WTC11 (cell line): ENCODE measurements at regions not wholly inside any gene's neighbourhood (a gene's known extent, or its start where the extent isn't known, plus 50 kb on each side); places are given as distances from the start of the nearest gene placed in this dataset.

Experiments
- ATAC-seq: fragments of 200-7000 bp; cut with Tn5 transposase; 2 replicates; pipeline ENCODE4 v1.10.0; 2021; ENCODE audit warnings: mild to moderate bottlenecking, moderate library complexity
- CTCF ChIA-PET: fragments of 300-600 bp; sonication (Branson Sonifier 250); formaldehyde crosslinking; loops from one replicate; lab custom pipeline; 2021; ENCODE audit warnings: antibody characterized with exemption; lab: Charles Lee
- POLR2A ChIA-PET: fragments of 350-600 bp; sonication (Branson Sonifier 250); formaldehyde crosslinking; loops from one replicate; lab custom pipeline; 2021; ENCODE audit warnings: antibody characterized with exemption; lab: Charles Lee
- DNase-seq: peaks from one replicate; pipeline ENCODE4 v3.0.0; 2021; ENCODE audit warnings: low spot score
- H3K27ac Mint-ChIP-seq: 2 replicates; pipeline ENCODE4 v1.8.0; 2021; ENCODE audit warnings: mixed read lengths
- H3K27me3 Mint-ChIP-seq: 2 replicates; pipeline ENCODE4 v1.8.0; 2021; ENCODE audit warnings: low read depth, mild to moderate bottlenecking, moderate library complexity, mixed read lengths
- H3K36me3 Mint-ChIP-seq: 2 replicates; pipeline ENCODE4 v1.8.0; 2021; ENCODE audit warnings: mixed read lengths
- H3K4me1 Mint-ChIP-seq: 2 replicates; pipeline ENCODE4 v1.8.0; 2022; ENCODE audit warnings: mixed read lengths
- H3K4me3 Mint-ChIP-seq: 2 replicates; pipeline ENCODE4 v1.8.0; 2021; ENCODE audit warnings: mild to moderate bottlenecking, moderate library complexity, mixed read lengths
- H3K9me3 Mint-ChIP-seq: 2 replicates; pipeline ENCODE4 v1.8.0; 2021; ENCODE audit warnings: mixed read lengths
- ATF1 ChIP-seq: sonication (generic); formaldehyde crosslinking; IDR thresholded peaks from 2 replicates; pipeline ENCODE4 v1.8.1; 2023; ENCODE audit warnings: mild to moderate bottlenecking, moderate library complexity, missing genetic modification reagents
- ATF6 ChIP-seq: sonication (generic); formaldehyde crosslinking; IDR thresholded peaks from 2 replicates; pipeline ENCODE4 v1.8.1; 2023; ENCODE audit warnings: mild to moderate bottlenecking, missing genetic modification reagents
- CBFB ChIP-seq: sonication (generic); formaldehyde crosslinking; IDR thresholded peaks from 2 replicates; pipeline ENCODE4 v1.8.1; 2022; ENCODE audit warnings: mild to moderate bottlenecking, low read depth, missing genetic modification reagents
- CREB1 ChIP-seq: sonication (generic); formaldehyde crosslinking; IDR thresholded peaks from 2 replicates; pipeline ENCODE4 v1.8.0; 2023; ENCODE audit warnings: mild to moderate bottlenecking, missing genetic modification reagents
- KAT7 ChIP-seq: sonication (generic); formaldehyde crosslinking; IDR thresholded peaks from 2 replicates; pipeline ENCODE4 v1.8.1; 2023; ENCODE audit warnings: missing genetic modification reagents, mild to moderate bottlenecking, borderline replicate concordance
- MYBL2 ChIP-seq: sonication (generic); formaldehyde crosslinking; IDR thresholded peaks from 2 replicates; pipeline ENCODE4 v1.8.1; 2023; ENCODE audit warnings: mild to moderate bottlenecking, moderate library complexity, missing genetic modification reagents
- NFE2L1 ChIP-seq: sonication (generic); formaldehyde crosslinking; IDR thresholded peaks from 2 replicates; pipeline ENCODE4 v1.8.1; 2023; ENCODE audit warnings: missing genetic modification reagents
- PREB ChIP-seq: sonication (generic); formaldehyde crosslinking; IDR thresholded peaks from 2 replicates; pipeline ENCODE4 v1.8.1; 2022; ENCODE audit warnings: mild to moderate bottlenecking, missing genetic modification reagents, moderate library complexity, borderline replicate concordance
- SMAD4 ChIP-seq: sonication (generic); formaldehyde crosslinking; IDR thresholded peaks from 2 replicates; pipeline ENCODE4 v1.8.0; 2022; ENCODE audit warnings: mild to moderate bottlenecking, missing genetic modification reagents
- TEAD1 ChIP-seq: sonication (generic); formaldehyde crosslinking; IDR thresholded peaks from 2 replicates; pipeline ENCODE4 v1.8.0; 2022; ENCODE audit warnings: mild to moderate bottlenecking, missing genetic modification reagents
- ZNF121 ChIP-seq: sonication (generic); formaldehyde crosslinking; IDR thresholded peaks from 2 replicates; pipeline ENCODE4 v1.8.0; 2023; ENCODE audit warnings: missing genetic modification reagents
- ZNF219 ChIP-seq: sonication (generic); formaldehyde crosslinking; IDR thresholded peaks from 2 replicates; pipeline ENCODE4 v1.8.0; 2023; ENCODE audit warnings: missing genetic modification reagents, mild to moderate bottlenecking, borderline replicate concordance
- ZNF232 ChIP-seq: sonication (generic); formaldehyde crosslinking; IDR thresholded peaks from 2 replicates; pipeline ENCODE4 v1.8.0; 2022; ENCODE audit warnings: mild to moderate bottlenecking, missing genetic modification reagents
- ZNF317 ChIP-seq: sonication (generic); formaldehyde crosslinking; IDR thresholded peaks from 2 replicates; pipeline ENCODE4 v1.8.1; 2023; ENCODE audit warnings: low read depth, mild to moderate bottlenecking, moderate library complexity, missing genetic modification reagents, borderline replicate concordance
- ZNF416 ChIP-seq: fragments of 250-450 bp; sonication (Bioruptor Pico); IDR thresholded peaks from 2 replicates; pipeline ENCODE4 v1.9.0; 2021; ENCODE audit warnings: mild to moderate bottlenecking, inconsistent platforms
- ZNF423 ChIP-seq: fragments of 250-450 bp; sonication (Bioruptor Pico); IDR thresholded peaks from 2 replicates; pipeline ENCODE4 v2.1.2; 2022; ENCODE audit warnings: mild to moderate bottlenecking, moderate library complexity
- TF ChIP-seq, protein P1 (sequence below): sonication (generic); formaldehyde crosslinking; IDR thresholded peaks from 2 replicates; pipeline ENCODE4 v1.8.1; 2022; ENCODE audit warnings: low read depth, missing genetic modification reagents, borderline replicate concordance
- TF ChIP-seq, protein P2 (sequence below): fragments of 250-450 bp; sonication (Bioruptor Pico); IDR thresholded peaks from 2 replicates; pipeline ENCODE4 v2.1.2; 2022; ENCODE audit warnings: mild to moderate bottlenecking, moderate library complexity
- TF ChIP-seq, protein P3 (sequence below): sonication (generic); formaldehyde crosslinking; IDR thresholded peaks from 2 replicates; pipeline ENCODE4 v1.8.1; 2023; ENCODE audit warnings: mild to moderate bottlenecking, missing genetic modification reagents

- ChIA-PET CTCF (no interaction called here), POLR2A (no interaction called here)
- no peak for DNase-seq
- Mint-ChIP-seq H3K4me3 (no peak overlapping the region), H3K27me3 (no peaks in the 10 kb centered on the region; the same call in 1 of the 2 replicates), H3K4me1 (peaks cover 22% of the 10 kb centered on the region), H3K36me3 (peaks cover 7% of the 10 kb centered on the region), H3K27ac (no peak overlapping the region), H3K9me3 (peaks cover 11% of the 10 kb centered on the region)
- ATAC-seq, result no peak
- TF ChIP-seq ATF1 (CRISPR knock-in tag) (no peak), CBFB (CRISPR knock-in tag) (no peak), TEAD1 (CRISPR knock-in tag) (no peak), ATF6 (CRISPR knock-in tag) (no peak), ZNF423 (CRISPR knock-in tag) (no peak), ZNF121 (CRISPR knock-in tag) (no peak)
- TF ChIP-seq, protein P1, sequence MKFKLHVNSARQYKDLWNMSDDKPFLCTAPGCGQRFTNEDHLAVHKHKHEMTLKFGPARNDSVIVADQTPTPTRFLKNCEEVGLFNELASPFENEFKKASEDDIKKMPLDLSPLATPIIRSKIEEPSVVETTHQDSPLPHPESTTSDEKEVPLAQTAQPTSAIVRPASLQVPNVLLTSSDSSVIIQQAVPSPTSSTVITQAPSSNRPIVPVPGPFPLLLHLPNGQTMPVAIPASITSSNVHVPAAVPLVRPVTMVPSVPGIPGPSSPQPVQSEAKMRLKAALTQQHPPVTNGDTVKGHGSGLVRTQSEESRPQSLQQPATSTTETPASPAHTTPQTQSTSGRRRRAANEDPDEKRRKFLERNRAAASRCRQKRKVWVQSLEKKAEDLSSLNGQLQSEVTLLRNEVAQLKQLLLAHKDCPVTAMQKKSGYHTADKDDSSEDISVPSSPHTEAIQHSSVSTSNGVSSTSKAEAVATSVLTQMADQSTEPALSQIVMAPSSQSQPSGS (CRISPR knock-in tag), result no peak
- TF ChIP-seq, protein P2, sequence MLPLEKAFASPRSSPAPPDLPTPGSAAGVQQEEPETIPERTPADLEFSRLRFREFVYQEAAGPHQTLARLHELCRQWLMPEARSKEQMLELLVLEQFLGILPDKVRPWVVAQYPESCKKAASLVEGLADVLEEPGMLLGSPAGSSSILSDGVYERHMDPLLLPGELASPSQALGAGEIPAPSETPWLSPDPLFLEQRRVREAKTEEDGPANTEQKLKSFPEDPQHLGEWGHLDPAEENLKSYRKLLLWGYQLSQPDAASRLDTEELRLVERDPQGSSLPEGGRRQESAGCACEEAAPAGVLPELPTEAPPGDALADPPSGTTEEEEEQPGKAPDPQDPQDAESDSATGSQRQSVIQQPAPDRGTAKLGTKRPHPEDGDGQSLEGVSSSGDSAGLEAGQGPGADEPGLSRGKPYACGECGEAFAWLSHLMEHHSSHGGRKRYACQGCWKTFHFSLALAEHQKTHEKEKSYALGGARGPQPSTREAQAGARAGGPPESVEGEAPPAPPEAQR, result no peak
These were observed 62.4 kb upstream of the C10orf90 start for GRCh38 chr10:126732868-126733267.

DNA sequence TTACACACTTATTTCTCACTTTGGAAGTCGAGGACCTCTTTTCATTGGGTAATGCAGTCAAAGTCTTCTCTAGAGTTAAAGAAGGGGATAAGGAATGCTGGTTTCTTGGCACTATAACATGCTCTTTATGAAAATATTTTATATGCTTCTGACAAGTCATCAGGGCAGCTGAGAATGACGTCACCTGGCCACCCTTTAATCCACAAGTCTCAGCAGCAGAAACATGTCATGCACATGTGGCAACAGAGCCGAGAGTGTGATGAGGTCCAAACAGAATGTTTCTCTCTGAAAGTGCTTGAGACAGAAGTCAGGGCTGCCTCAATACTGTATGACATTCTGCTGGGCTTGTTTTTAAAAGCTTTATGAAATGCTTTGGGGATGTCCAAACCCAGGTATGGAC lies 63.5 kb upstream of the C10orf90 start:
- ChIA-PET POLR2A (no interaction called here), CTCF (no interaction called here)
- Mint-ChIP-seq H3K27me3 (no peaks in the 10 kb centered on the region), H3K27ac (no peak overlapping the region), H3K4me3 (no peak overlapping the region)
- ATAC-seq, result no peak
- DNase-seq, result no peak
- TF ChIP-seq CREB1 (CRISPR knock-in tag) (no peak), NFE2L1 (CRISPR knock-in tag) (no peak), SMAD4 (CRISPR knock-in tag) (no peak), KAT7 (CRISPR knock-in tag) (no peak), ZNF232 (no peak), MYBL2 (CRISPR knock-in tag) (no peak), PREB (CRISPR knock-in tag) (no peak), ZNF317 (CRISPR knock-in tag) (no peak), ZNF219 (CRISPR knock-in tag) (no peak), ZNF416 (no peak)
- TF ChIP-seq, protein P3, sequence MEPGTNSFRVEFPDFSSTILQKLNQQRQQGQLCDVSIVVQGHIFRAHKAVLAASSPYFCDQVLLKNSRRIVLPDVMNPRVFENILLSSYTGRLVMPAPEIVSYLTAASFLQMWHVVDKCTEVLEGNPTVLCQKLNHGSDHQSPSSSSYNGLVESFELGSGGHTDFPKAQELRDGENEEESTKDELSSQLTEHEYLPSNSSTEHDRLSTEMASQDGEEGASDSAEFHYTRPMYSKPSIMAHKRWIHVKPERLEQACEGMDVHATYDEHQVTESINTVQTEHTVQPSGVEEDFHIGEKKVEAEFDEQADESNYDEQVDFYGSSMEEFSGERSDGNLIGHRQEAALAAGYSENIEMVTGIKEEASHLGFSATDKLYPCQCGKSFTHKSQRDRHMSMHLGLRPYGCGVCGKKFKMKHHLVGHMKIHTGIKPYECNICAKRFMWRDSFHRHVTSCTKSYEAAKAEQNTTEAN, result no peak
- TF ChIP-seq, all 79 proteins: peak for 0
- Mint-ChIP-seq H3K4me1 (peaks cover 22% of the 10 kb centered on the region), H3K9me3 (no peaks in the 10 kb centered on the region), H3K36me3 (no peaks in the 10 kb centered on the region)
